HAP-1 (cell line): ENCODE measurements at regions not wholly inside any gene's neighbourhood (a gene's known extent, or its start where the extent isn't known, plus 50 kb on each side); places are given as distances from the start of the nearest gene placed in this dataset.

Source experiments
- DNase-seq, 2 experiments: peaks; one replicate each; pipeline ENCODE4 v3.0.0-alpha.2; 2016 to 2020; ENCODE audit warnings: low spot score in 2 of 2
- H3K27me3 ChIP-seq: fragments of 250-450 bp; sonication (Bioruptor Pico); 2 replicates; pipeline ENCODE4 v1.5.1; 2020; ENCODE audit warnings: low read depth, mild to moderate bottlenecking, moderate library complexity
- H3K36me3 ChIP-seq: fragments of 250-450 bp; sonication (Bioruptor Pico); replicated peaks from 2 replicates; pipeline ENCODE4 v1.5.1; 2020; ENCODE audit warnings: mild to moderate bottlenecking
- H3K4me1 ChIP-seq: fragments of 250-450 bp; sonication (Bioruptor Pico); 2 replicates; pipeline ENCODE4 v1.5.1; 2020; ENCODE audit warnings: mild to moderate bottlenecking
- H3K4me3 ChIP-seq: fragments of 250-450 bp; sonication (Bioruptor Pico); 2 replicates; pipeline ENCODE4 v1.5.1; 2020; ENCODE audit warnings: mild to moderate bottlenecking, moderate library complexity
- H3K9me3 ChIP-seq: fragments of 250-450 bp; sonication (Bioruptor Pico); 2 replicates; pipeline ENCODE4 v1.5.1; 2020; ENCODE audit warnings: mild to moderate bottlenecking, moderate library complexity
- in situ Hi-C: fragments of 300-500 bp; cut with MboI; formaldehyde crosslinking; loops from 3 replicates; pipeline ENCODE4 v1.14.3; 2020; ENCODE audit warnings: low sequenced_read_pairs, inconsistent platforms, mixed read lengths

- in situ Hi-C loops, result no loop called here
- DNase-seq, result no peak
- H3K36me3 ChIP-seq, result no peaks in the 10 kb centered on the region
- H3K9me3 ChIP-seq, result no peaks in the 10 kb centered on the region
- H3K4me3 ChIP-seq, result no peak overlapping the region
- peaks cover 20% of the 10 kb centered on the region for H3K27me3 ChIP-seq
- H3K4me1 ChIP-seq, result no peaks in the 10 kb centered on the region
Observed at GRCh38 chr5:133761632-133762031, 149.3 kb upstream of the FSTL4 start.

- no peak for DNase-seq
- Histone ChIP-seq H3K4me3 (no peak overlapping the region), H3K9me3 (no peaks in the 10 kb centered on the region), H3K36me3 (no peaks in the 10 kb centered on the region), H3K4me1 (no peaks in the 10 kb centered on the region), H3K27me3 (peaks cover 18% of the 10 kb centered on the region)
- in situ Hi-C loops, result no loop called here
Observed at GRCh38 chr5:133760532-133760931, 148.2 kb upstream of the FSTL4 start.

- DNase-seq, result no peak
Observed at GRCh38 chr5:133758641-133759040, 146.3 kb upstream of the FSTL4 start.

GRCh38 chr5:133757396-133757945 lies 145.1 kb upstream of the FSTL4 start:
- peaks cover 18% of the 10 kb centered on the region for H3K27me3 ChIP-seq
- no peaks in the 10 kb centered on the region for H3K4me1 ChIP-seq
- no peaks in the 10 kb centered on the region for H3K9me3 ChIP-seq
- H3K36me3 ChIP-seq, result no peaks in the 10 kb centered on the region
- H3K4me3 ChIP-seq, result no peak overlapping the region
- no peak for DNase-seq
- in situ Hi-C loops, result no loop called here

More at GRCh38 chr5:133758641-133759040, 146.3 kb upstream of the FSTL4 start:
- Histone ChIP-seq H3K27me3 (peaks cover 18% of the 10 kb centered on the region), H3K9me3 (no peaks in the 10 kb centered on the region), H3K4me3 (no peak overlapping the region), H3K4me1 (no peaks in the 10 kb centered on the region), H3K36me3 (no peaks in the 10 kb centered on the region)
- in situ Hi-C loops, result no loop called here

GRCh38 chr5:133756756-133757155 lies 144.4 kb upstream of the FSTL4 start:
- Histone ChIP-seq H3K36me3 (no peaks in the 10 kb centered on the region), H3K4me3 (no peak overlapping the region), H3K4me1 (no peaks in the 10 kb centered on the region), H3K27me3 (peaks cover 18% of the 10 kb centered on the region), H3K9me3 (no peaks in the 10 kb centered on the region)
- in situ Hi-C loops, result no loop called here
- no peak for DNase-seq

GRCh38 chr5:133756036-133756435 lies 143.7 kb upstream of the FSTL4 start:
- no peak for DNase-seq
- H3K36me3 ChIP-seq, result no peaks in the 10 kb centered on the region
- peaks cover 15% of the 10 kb centered on the region for H3K27me3 ChIP-seq
- no peaks in the 10 kb centered on the region for H3K9me3 ChIP-seq
- H3K4me1 ChIP-seq, result no peaks in the 10 kb centered on the region
- no peak overlapping the region for H3K4me3 ChIP-seq
- in situ Hi-C loops, result no loop called here

- no peaks in the 10 kb centered on the region for H3K9me3 ChIP-seq
- peak in 1 of 2 experiments; percentile 39 for DNase-seq
- no peaks in the 10 kb centered on the region for H3K4me1 ChIP-seq
- peaks cover 13% of the 10 kb centered on the region for H3K27me3 ChIP-seq
- H3K36me3 ChIP-seq, result no peaks in the 10 kb centered on the region
- no peak overlapping the region for H3K4me3 ChIP-seq
- in situ Hi-C loops, result no loop called here
Observed at GRCh38 chr5:133754575-133755169, 142.3 kb upstream of the FSTL4 start.

GRCh38 chr5:133753856-133754255 lies 141.5 kb upstream of the FSTL4 start:
- Histone ChIP-seq H3K4me1 (no peaks in the 10 kb centered on the region), H3K27me3 (peaks cover 13% of the 10 kb centered on the region), H3K36me3 (no peaks in the 10 kb centered on the region), H3K9me3 (no peaks in the 10 kb centered on the region), H3K4me3 (no peak overlapping the region)
- DNase-seq, result no peak
- in situ Hi-C loops, result no loop called here

GRCh38 chr5:133751846-133752245 lies 139.5 kb upstream of the FSTL4 start:
- no peak for DNase-seq
- H3K9me3 ChIP-seq, result no peaks in the 10 kb centered on the region
- in situ Hi-C loops, result no loop called here

GRCh38 chr5:133751421-133751820 lies 139.1 kb upstream of the FSTL4 start:
- H3K4me3 ChIP-seq, result no peak overlapping the region
- no peaks in the 10 kb centered on the region for H3K36me3 ChIP-seq
- H3K4me1 ChIP-seq, result no peaks in the 10 kb centered on the region
- no peaks in the 10 kb centered on the region for H3K27me3 ChIP-seq
- no peaks in the 10 kb centered on the region for H3K9me3 ChIP-seq
- DNase-seq, result no peak
- in situ Hi-C loops, result no loop called here

More at GRCh38 chr5:133751846-133752245, 139.5 kb upstream of the FSTL4 start:
- Histone ChIP-seq H3K4me3 (no peak overlapping the region), H3K36me3 (no peaks in the 10 kb centered on the region), H3K4me1 (no peaks in the 10 kb centered on the region), H3K27me3 (no peaks in the 10 kb centered on the region)

GRCh38 chr5:133750856-133751255 lies 138.5 kb upstream of the FSTL4 start:
- no peak overlapping the region for H3K4me3 ChIP-seq
- in situ Hi-C loops, result no loop called here
- no peak for DNase-seq
- H3K27me3 ChIP-seq, result no peaks in the 10 kb centered on the region
- no peaks in the 10 kb centered on the region for H3K36me3 ChIP-seq
- H3K9me3 ChIP-seq, result no peaks in the 10 kb centered on the region
- no peaks in the 10 kb centered on the region for H3K4me1 ChIP-seq

GRCh38 chr5:133750356-133750755 lies 138.0 kb upstream of the FSTL4 start:
- H3K27me3 ChIP-seq, result no peaks in the 10 kb centered on the region
- DNase-seq, result no peak
- no peaks in the 10 kb centered on the region for H3K36me3 ChIP-seq
- no peaks in the 10 kb centered on the region for H3K4me1 ChIP-seq
- in situ Hi-C loops, result no loop called here
- no peak overlapping the region for H3K4me3 ChIP-seq
- H3K9me3 ChIP-seq, result no peaks in the 10 kb centered on the region

GRCh38 chr5:133749331-133749985 lies 137.1 kb upstream of the FSTL4 start:
- H3K27me3 ChIP-seq, result no peaks in the 10 kb centered on the region
- no peaks in the 10 kb centered on the region for H3K4me1 ChIP-seq
- H3K4me3 ChIP-seq, result no peak overlapping the region
- no peaks in the 10 kb centered on the region for H3K36me3 ChIP-seq
- DNase-seq, result no peak
- in situ Hi-C loops, result no loop called here
- no peaks in the 10 kb centered on the region for H3K9me3 ChIP-seq

- in situ Hi-C loops, result no loop called here
- no peaks in the 10 kb centered on the region for H3K27me3 ChIP-seq
- no peaks in the 10 kb centered on the region for H3K9me3 ChIP-seq
- peak in 1 of 2 experiments; percentile 34 for DNase-seq
- no peaks in the 10 kb centered on the region for H3K36me3 ChIP-seq
- no peak overlapping the region for H3K4me3 ChIP-seq
- no peaks in the 10 kb centered on the region for H3K4me1 ChIP-seq
Observed at GRCh38 chr5:133746834-133747233, 134.5 kb upstream of the FSTL4 start.
